Stomach (tissue), 8 donors: ENCODE measurements at regions not wholly inside any gene's neighbourhood (a gene's known extent, or its start where the extent isn't known, plus 50 kb on each side); places are given as distances from the start of the nearest gene placed in this dataset.
"Not testable (repeated sequence)": the region's sequence is repeated elsewhere in the genome, so short reads cannot be mapped to it uniquely, and the experiment has no call there.

ENCODE experiments used
- DNase-seq, 2 donors: peaks; one replicate each; pipeline versions ENCODE4 v3.0.0 to v3.0.0-alpha.2; 2013 to 2019
- H3K27ac ChIP-seq, 5 donors: fragments of 200-600 bp in 4 of 5; sonication (generic) in 4 of 5; one replicate each; pipeline ENCODE4 v1.5.1; 2013 to 2019; ENCODE audit warnings: mild to moderate bottlenecking in 1 of 5, moderate library complexity in 1 of 5
- H3K27me3 ChIP-seq, 3 donors: fragments of 200-600 bp; sonication (generic); one replicate each; pipeline ENCODE4 v1.5.1; 2017 to 2019; ENCODE audit warnings: mixed run types in 1 of 3
- H3K36me3 ChIP-seq, 4 donors: fragments of 200-600 bp; sonication (generic); 1 replicate in 3 of 4; 2 replicates in 1 of 4; pipeline ENCODE4 v1.5.1; 2016 to 2019
- H3K4me1 ChIP-seq, 4 donors: fragments of 200-600 bp; sonication (generic); one replicate each; pipeline ENCODE4 v1.5.1; 2016 to 2019
- H3K4me3 ChIP-seq, 4 donors: fragments of 200-600 bp; sonication (generic) in 3 of 4; one replicate each; pipeline ENCODE4 v1.5.1; 2016 to 2019; ENCODE audit warnings: mild to moderate bottlenecking in 1 of 4
- H3K9me3 ChIP-seq, 4 donors: fragments of 200-600 bp; sonication (generic); one replicate each; pipeline ENCODE4 v1.5.1; 2016 to 2019
- CTCF ChIP-seq, 7 experiments: fragments of 450-650 bp in 4 of 7; fragments of 200-600 bp in 3 of 7; sonication (generic) in 3 of 7; IDR thresholded peaks; one replicate each; pipeline ENCODE4 v1.5.1; 2016 to 2019; ENCODE audit warnings: antibody characterized with exemption in 7 of 7, control low read depth in 2 of 7, mild to moderate bottlenecking in 1 of 7
- EP300 ChIP-seq: sonication (generic); formaldehyde crosslinking; IDR thresholded peaks from one replicate; pipeline ENCODE4 v1.6.1; 2017; ENCODE audit warnings: antibody characterized with exemption
- POLR2A ChIP-seq, 4 donors: fragments of 450-650 bp; IDR thresholded peaks; one replicate each; pipeline ENCODE4 v1.6.1; 2016; ENCODE audit warnings: antibody characterized with exemption in 4 of 4, control low read depth in 2 of 4, mild to moderate bottlenecking in 1 of 4, moderate library complexity in 1 of 4
- POLR2AphosphoS5 ChIP-seq, 3 donors: sonication (generic); formaldehyde crosslinking; IDR thresholded peaks; one replicate each; pipeline ENCODE4 v1.6.1; 2016; ENCODE audit warnings: antibody characterized with exemption in 3 of 3
- WGBS, 5 donors: extraction: QIAGEN DNeasy Blood & Tissue Kit in 3 of 5; methylation state at CpG; one replicate each; pipeline versions ENCODE4 v1.1.5 to v1.1.7; 2013 to 2018; 5-methylcytosine and 5-hydroxymethylcytosine counted together
- intact Hi-C: fragments of 100-400 bp; cut with DNase I; formaldehyde crosslinking; loops from one replicate; pipeline ENCODE4 v1.15.1; 2023; ENCODE audit warnings: low total_unique reads
- donor health status: healthy with polysubstance abuse.
- donor health status: Bipolar disorder and iron deficiency.
- donor health status: healthy.

- peak overlapping the region in 2 of 5 donors; percentile 18 to 27 for H3K27ac ChIP-seq
- 28 to 46% (median 40%) methylated on average over 5 of the region's 5 CpGs for WGBS, 5 donors
- no peak overlapping the region for H3K4me3 ChIP-seq
- no peaks in the 10 kb centered on the region for H3K9me3 ChIP-seq
- peaks cover 0 to 10% (median 0%) of the 10 kb centered on the region in 3 donors for H3K27me3 ChIP-seq
- TF ChIP-seq POLR2AphosphoS5 (IDR thresholded peaks at IDR 0.05) (no peak), EP300 (no peak), POLR2A (IDR thresholded peaks at IDR 0.05) (no peak), CTCF (IDR thresholded peaks at IDR 0.05) (no peak)
- DNase-seq, result peak in 1 of 2 donors; percentile 60
- H3K4me1 ChIP-seq, result peaks cover 0 to 28% (median 7%) of the 10 kb centered on the region in 4 donors
- intact Hi-C loops, result no loop called here
- no peaks in the 10 kb centered on the region for H3K36me3 ChIP-seq
These were observed 454.6 kb upstream of the RUNX1 start for GRCh38 chr21:35503671-35504070.

- 52 to 64% (median 60%) methylated on average over 5 of the region's 5 CpGs for whole genome bisulfite sequencing, 5 donors
- intact Hi-C loops, result no loop called here
- no peak for DNase-seq
- H3K4me1 ChIP-seq, result peaks cover 0 to 21% (median 7%) of the 10 kb centered on the region in 4 donors
- H3K36me3 ChIP-seq, result no peaks in the 10 kb centered on the region
- peaks cover 0 to 10% (median 0%) of the 10 kb centered on the region in 3 donors for H3K27me3 ChIP-seq
- H3K27ac ChIP-seq, result no peak overlapping the region
- TF ChIP-seq EP300, result no peak
- no peak for TF ChIP-seq CTCF (IDR thresholded peaks at IDR 0.05)
- TF ChIP-seq POLR2A (IDR thresholded peaks at IDR 0.05), result no peak
- no peak for TF ChIP-seq POLR2AphosphoS5 (IDR thresholded peaks at IDR 0.05)
- H3K9me3 ChIP-seq, result no peaks in the 10 kb centered on the region
- no peak overlapping the region for H3K4me3 ChIP-seq
These were observed 453.7 kb upstream of the RUNX1 start for GRCh38 chr21:35502821-35503220.

GRCh38 chr21:35497522-35497921, 448.4 kb upstream of the RUNX1 start:
- H3K9me3 ChIP-seq, H3K27ac ChIP-seq, H3K4me3 ChIP-seq, H3K36me3 ChIP-seq, intact Hi-C loops, H3K4me1 ChIP-seq, DNase-seq: not testable (repeated sequence)
- WGBS, 5 donors, result 69 to 100% (median 85%) methylated on average over 2 to 6 of the region's 7 CpGs
- H3K27me3 ChIP-seq, result peaks cover 0 to 10% (median 0%) of the 10 kb centered on the region in 3 donors

GRCh38 chr21:35491920-35492678, 443.0 kb upstream of the RUNX1 start:
- TF ChIP-seq EP300 (no peak), POLR2AphosphoS5 (IDR thresholded peaks at IDR 0.05) (no peak), POLR2A (IDR thresholded peaks at IDR 0.05) (no peak), CTCF (IDR thresholded peaks at IDR 0.05) (no peak)
- intact Hi-C loops, result no loop called here
- DNase-seq, result no peak
- Histone ChIP-seq H3K9me3 (no peaks in the 10 kb centered on the region), H3K36me3 (no peaks in the 10 kb centered on the region), H3K27ac (no peak overlapping the region), H3K27me3 (no peaks in the 10 kb centered on the region), H3K4me1 (no peaks in the 10 kb centered on the region), H3K4me3 (no peak overlapping the region)
- WGBS, 5 donors, result 76 to 85% (median 83%) methylated on average over 6 of the region's 6 CpGs

- H3K9me3 ChIP-seq, result no peaks in the 10 kb centered on the region
- DNase-seq, result no peak
- TF ChIP-seq CTCF (IDR thresholded peaks at IDR 0.05), result no peak
- TF ChIP-seq POLR2AphosphoS5 (IDR thresholded peaks at IDR 0.05), result no peak
- TF ChIP-seq EP300, result no peak
- TF ChIP-seq POLR2A (IDR thresholded peaks at IDR 0.05), result no peak
- 76 to 100% (median 92%) methylated on average over 1 of the region's 1 CpG for WGBS, 5 donors
- no peaks in the 10 kb centered on the region for H3K4me1 ChIP-seq
- intact Hi-C loops, result no loop called here
- no peak overlapping the region for H3K4me3 ChIP-seq
- no peak overlapping the region for H3K27ac ChIP-seq
- H3K27me3 ChIP-seq, result no peaks in the 10 kb centered on the region
- H3K36me3 ChIP-seq, result no peaks in the 10 kb centered on the region
These were observed 442.0 kb upstream of the RUNX1 start for GRCh38 chr21:35491114-35491513.
